GM12801 (cell line): ENCODE measurements at regions not wholly inside any gene's neighbourhood (a gene's known extent, or its start where the extent isn't known, plus 50 kb on each side); places are given as distances from the start of the nearest gene placed in this dataset.

Experiments
- TF ChIP-seq, protein P1 (sequence below): IDR thresholded peaks from one replicate; pipeline ENCODE4 v1.5.1; 2011; ENCODE audit warnings: control low read depth; ENCODE audit not compliant: insufficient read length; ENCODE audit errors: extremely low read depth

DNA sequence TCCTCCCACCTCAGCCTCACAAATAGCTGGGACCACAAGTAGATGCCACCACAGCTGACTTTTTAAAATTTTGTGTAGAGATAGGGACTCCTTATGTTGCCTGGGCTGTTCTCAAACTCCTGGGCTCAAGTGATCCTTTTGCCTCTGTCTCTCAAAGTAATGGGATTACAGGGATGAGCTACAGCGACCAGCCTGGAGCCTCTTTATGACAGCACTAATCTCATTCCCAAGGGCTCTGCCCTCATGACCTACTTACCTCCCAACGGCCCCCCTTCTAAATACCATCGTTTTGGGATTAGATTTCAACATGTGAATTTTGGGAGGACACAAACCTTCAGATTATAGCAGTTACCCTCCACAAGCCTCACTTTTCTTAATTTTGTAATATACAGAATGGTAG is 150.6 kb upstream of the FUT8 start:
- TF ChIP-seq, protein P1, sequence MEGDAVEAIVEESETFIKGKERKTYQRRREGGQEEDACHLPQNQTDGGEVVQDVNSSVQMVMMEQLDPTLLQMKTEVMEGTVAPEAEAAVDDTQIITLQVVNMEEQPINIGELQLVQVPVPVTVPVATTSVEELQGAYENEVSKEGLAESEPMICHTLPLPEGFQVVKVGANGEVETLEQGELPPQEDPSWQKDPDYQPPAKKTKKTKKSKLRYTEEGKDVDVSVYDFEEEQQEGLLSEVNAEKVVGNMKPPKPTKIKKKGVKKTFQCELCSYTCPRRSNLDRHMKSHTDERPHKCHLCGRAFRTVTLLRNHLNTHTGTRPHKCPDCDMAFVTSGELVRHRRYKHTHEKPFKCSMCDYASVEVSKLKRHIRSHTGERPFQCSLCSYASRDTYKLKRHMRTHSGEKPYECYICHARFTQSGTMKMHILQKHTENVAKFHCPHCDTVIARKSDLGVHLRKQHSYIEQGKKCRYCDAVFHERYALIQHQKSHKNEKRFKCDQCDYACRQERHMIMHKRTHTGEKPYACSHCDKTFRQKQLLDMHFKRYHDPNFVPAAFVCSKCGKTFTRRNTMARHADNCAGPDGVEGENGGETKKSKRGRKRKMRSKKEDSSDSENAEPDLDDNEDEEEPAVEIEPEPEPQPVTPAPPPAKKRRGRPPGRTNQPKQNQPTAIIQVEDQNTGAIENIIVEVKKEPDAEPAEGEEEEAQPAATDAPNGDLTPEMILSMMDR, result no peak

DNA sequence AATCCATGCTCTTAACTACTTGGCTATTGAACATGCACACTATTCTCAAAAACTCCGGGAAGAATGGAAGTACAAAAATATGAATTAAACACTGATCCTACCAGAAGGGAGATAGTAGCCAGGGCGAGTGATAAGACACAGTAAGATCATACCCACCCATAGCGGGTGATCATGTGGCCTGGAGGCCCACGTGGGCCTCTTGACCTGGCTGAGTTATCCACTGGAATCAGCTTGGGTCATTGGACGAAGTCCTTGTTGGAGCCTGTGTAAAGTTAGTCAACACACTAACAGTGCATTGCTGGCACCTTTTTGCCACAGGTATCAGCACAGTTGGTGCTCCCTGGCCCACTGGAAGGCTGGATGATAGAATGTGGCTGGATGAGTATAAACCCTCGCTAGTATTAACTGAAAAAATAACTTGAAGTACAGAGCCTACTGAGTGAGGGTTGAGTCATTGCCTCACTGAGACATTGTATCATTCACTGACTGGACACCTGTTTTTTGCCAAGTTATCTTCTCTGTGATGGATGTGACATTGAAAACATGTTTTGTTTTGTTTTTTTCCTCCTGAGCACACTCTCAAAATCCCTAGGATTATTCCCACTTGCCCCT is 149.2 kb upstream of the FUT8 start:
- TF ChIP-seq, protein P1, result no peak

DNA sequence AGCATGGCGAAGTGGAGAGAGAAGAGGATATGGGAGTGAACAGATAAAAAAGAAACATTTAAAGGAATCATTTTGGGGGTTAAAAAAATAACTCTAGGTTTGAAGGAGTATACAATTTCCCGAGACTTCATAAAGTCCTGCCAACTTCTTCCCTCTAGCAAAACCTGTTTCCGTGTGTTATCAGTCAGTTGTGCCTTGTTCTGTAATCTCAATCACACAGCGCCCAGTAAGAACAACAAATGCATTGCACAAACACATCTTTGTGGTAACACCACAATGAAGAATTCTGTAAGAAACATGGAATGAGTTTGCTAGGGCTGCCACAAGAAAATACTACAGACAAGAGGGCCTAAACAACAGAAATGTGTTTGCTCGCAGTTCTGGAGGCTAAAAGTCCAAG is 144.7 kb upstream of the FUT8 start:
- TF ChIP-seq, protein P1, result no peak

DNA sequence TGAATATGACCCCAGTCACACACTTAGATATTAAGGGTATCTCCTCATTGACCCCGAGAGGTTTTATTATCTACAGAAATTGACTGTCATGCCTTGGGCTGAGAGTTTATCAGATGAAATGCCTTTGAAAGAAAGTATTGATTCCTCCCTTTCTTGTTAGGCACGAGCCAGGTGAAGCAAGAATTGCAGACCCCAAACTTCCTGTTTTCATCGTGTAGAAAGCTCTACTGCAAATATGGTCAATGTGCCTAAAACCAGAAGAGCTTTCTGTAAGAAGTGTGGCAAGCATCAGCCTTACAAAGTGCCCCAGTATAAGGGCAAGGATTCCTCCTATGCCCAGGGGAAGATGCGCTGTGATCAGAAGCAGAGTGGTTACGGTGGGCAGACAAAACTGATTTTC is 143.9 kb upstream of the FUT8 start:
- TF ChIP-seq, protein P1, result no peak

DNA sequence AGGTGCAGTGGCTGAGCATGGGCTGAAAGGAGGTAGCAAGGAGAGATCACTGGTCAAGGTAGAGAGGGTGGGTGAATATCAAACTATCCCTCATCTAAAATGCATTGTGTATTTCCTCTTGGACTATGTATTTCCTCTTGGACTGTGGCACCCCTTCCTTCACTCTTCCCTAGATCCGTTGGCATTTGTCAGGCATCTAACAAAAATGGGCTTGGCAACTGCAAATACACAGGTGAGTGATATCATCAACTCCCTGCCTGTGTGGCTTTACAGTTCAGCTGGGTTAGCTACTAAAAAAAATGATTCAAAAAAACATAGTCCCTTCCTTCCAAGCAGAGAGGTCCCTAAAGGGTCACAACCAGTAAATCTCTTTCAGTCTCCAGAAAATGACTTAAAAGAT is 142.8 kb upstream of the FUT8 start:
- TF ChIP-seq, protein P1, result no peak

DNA sequence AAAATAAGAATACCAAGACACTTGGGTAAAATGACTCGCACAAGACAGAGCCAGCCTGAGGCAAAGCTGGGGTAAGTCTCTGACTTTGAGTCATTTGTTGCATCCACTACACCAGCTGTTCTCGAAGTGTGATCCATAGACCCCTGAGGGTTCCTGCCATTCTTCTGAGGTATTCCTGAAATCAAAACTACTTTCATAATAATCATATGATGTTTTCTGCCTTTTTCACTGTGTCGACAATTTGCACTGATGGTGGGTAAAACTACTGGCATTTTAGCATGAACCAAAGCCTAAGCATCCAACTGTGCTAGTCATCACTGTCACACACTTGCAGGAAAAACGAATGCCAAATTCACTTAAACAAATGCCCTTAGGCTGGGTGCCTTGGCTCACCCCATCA is 135.5 kb upstream of the FUT8 start:
- TF ChIP-seq, protein P1, result no peak

DNA sequence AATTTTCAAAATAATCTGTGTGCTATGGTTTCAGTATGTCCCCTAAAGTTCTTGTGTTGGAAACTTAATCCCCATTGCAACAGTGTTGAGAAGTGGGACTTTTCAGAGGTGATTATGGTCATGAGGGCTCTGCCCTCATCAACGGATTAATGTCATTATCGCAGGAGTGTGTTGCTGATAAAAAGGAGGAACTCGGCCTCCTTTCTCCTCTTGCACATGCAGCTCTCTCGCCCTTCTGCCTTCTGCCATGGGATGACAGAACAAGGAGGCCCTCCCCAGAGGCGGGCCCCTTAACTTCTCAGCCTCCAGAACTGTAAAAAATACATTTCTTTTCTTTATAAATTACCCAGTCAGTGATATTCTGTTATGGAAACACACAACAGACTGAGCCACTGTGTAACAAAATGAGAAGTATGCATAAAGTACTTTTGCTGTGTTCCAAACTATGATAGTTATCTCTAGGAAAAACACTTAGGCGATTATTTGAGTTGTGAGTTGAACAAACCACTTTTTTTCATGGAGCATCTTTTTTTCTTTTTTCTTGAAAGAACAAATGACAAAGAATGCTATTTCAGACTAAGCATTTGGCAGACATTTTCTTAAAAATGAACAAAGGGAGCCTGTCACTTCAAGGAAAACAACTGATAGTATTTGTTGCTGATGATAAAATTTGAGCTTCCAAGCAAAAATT is 134.8 kb upstream of the FUT8 start:
- TF ChIP-seq, protein P1, result no peak
